ENCODE measurements at regions not wholly inside any gene's neighbourhood (a gene's known extent, or its start where the extent isn't known, plus 50 kb on each side); places are given as distances from the start of the nearest gene placed in this dataset.

DNA sequence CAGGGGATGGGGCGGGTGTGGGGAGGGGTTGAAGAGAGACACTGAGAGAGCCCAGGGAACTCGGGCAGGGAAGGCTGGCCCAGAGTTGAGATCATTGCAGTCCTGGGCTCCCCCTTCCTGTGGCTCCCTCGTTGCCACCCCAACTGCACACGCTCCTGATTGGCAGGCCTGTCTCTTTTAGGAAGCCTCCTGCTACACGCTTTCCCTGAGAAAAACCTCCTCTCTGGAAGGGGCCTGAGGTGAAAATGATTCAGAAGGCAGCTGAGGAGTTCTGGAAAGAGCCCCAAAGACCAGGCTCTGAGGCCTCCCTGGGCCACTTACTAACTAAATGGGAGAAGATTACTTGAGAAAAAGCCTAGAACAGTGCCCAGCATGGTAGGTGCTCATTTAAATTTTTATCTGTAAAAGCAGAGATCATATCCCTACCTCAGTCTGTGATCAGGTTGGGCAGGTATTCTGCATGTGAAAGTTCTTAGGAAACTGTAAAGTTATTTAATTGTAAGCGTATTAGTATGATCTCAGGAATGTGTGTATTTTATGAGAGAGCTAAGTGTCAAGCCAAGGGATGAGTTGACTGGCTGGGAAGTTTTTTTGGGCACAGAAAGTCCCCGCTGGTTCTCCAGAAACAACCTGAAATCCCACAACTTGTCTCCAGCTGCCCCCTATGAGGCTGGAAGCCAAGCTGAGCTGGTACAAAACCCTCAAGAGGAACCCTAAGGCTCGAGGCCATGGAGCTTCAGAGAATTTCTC, 65.2 kb upstream of the EPS8L3 start:
- TF ChIP-seq SP1 (CRISPR knock-in tag; conservative IDR thresholded peaks at IDR 0.05) (no peak), ZNF121 (CRISPR knock-in tag; IDR thresholded peaks at IDR 0.05) (no peak), NFE2L1 (CRISPR knock-in tag; IDR thresholded peaks at IDR 0.05) (no peak), SOX15 (CRISPR knock-in tag; IDR thresholded peaks at IDR 0.05) (no peak)
- CTCF ChIA-PET = interaction anchor here (0.7 to 2.2 kb wide), 3 partner anchors 38 to 156 kb away, joined by 3 to 11 read pairs (median 7); partner anchors contain the start of gene AHCYL1
- peaks cover 30% of the 10 kb centered on the region for H3K9me3 Mint-ChIP-seq
- ATAC-seq (no peak), DNase-seq (ENCODE audit: low spot score) (no peak)
- no peak overlapping the region for H3K27ac Mint-ChIP-seq
- POLR2A ChIA-PET = no interaction called here
- H3K36me3 Mint-ChIP-seq = peaks cover 28% of the 10 kb centered on the region
- H3K4me1 Mint-ChIP-seq = peaks cover 34% of the 10 kb centered on the region
- no peak overlapping the region for H3K4me3 Mint-ChIP-seq
- peaks cover 3% of the 10 kb centered on the region; the same call in 1 of the 2 replicates for H3K27me3 Mint-ChIP-seq (ENCODE audit: low read depth)

GRCh38 chr1:109827986-109828385, 64.3 kb upstream of the EPS8L3 start:
- H3K9me3 Mint-ChIP-seq = peaks cover 29% of the 10 kb centered on the region
- H3K4me3 Mint-ChIP-seq = no peak overlapping the region
- TF ChIP-seq ZNF232 (CRISPR knock-in tag; IDR thresholded peaks at IDR 0.05) = no peak
- TF ChIP-seq CREB1 (CRISPR knock-in tag; IDR thresholded peaks at IDR 0.05) = no peak
- no peak for TF ChIP-seq ATF3 (CRISPR knock-in tag; conservative IDR thresholded peaks at IDR 0.05)
- TF ChIP-seq NFATC4 (CRISPR knock-in tag; IDR thresholded peaks at IDR 0.05) = no peak
- TF ChIP-seq GRHL2 (CRISPR knock-in tag; IDR thresholded peaks at IDR 0.05; ENCODE audit: insufficient replicate concordance, severe bottlenecking) = no peak
- no peak overlapping the region for H3K27ac Mint-ChIP-seq
- ChIA-PET CTCF (interaction anchor here (0.7 to 3.0 kb wide), 3 partner anchors 38 to 156 kb away, joined by 3 to 11 read pairs (median 3); partner anchors contain the start of gene AHCYL1), POLR2A (no interaction called here)
- peaks cover 28% of the 10 kb centered on the region for H3K36me3 Mint-ChIP-seq
- no peak for DNase-seq (ENCODE audit: low spot score)
- H3K4me1 Mint-ChIP-seq = peaks cover 27% of the 10 kb centered on the region
- ATAC-seq = no peak
- peaks cover 3% of the 10 kb centered on the region; the same call in 1 of the 2 replicates for H3K27me3 Mint-ChIP-seq (ENCODE audit: low read depth)

DNA sequence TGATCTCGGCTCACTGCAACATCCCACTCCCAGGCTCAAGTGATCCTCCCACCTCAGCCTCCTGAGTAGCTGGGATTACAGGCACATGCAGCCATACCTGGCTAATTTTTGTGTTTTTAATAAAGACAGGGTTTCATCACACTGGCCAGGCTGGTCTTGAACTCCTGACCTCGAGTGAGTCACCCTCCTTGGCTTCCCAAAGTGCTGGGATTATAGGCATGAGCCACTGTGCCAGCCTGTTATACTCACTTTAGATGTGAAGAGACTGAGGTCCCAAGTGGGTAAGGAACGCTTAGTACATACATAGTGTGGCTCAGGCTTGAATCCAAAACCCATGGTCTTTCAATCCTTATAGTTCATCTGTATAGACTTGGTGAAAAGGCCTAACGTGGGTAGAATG, 63.7 kb upstream of the EPS8L3 start:
- Mint-ChIP-seq H3K27me3 (ENCODE audit: low read depth) (peaks cover 3% of the 10 kb centered on the region; the same call in 1 of the 2 replicates), H3K9me3 (peaks cover 24% of the 10 kb centered on the region), H3K36me3 (peaks cover 23% of the 10 kb centered on the region), H3K4me1 (peaks cover 22% of the 10 kb centered on the region), H3K27ac (no peak overlapping the region), H3K4me3 (no peak overlapping the region)
- DNase-seq (ENCODE audit: low spot score) = no peak
- ChIA-PET CTCF (interaction anchor here (0.9 to 3.0 kb wide), 2 partner anchors 37 to 157 kb away, joined by 3 to 11 read pairs; partner anchors contain the start of gene AHCYL1), POLR2A (no interaction called here)
- ATAC-seq = no peak
- no peak for TF ChIP-seq OVOL2 (CRISPR knock-in tag; IDR thresholded peaks at IDR 0.05; ENCODE audit: borderline replicate concordance)
- TF ChIP-seq FOXJ3 (CRISPR knock-in tag; IDR thresholded peaks at IDR 0.05; ENCODE audit: borderline replicate concordance) = no peak
- TF ChIP-seq, protein P1, sequence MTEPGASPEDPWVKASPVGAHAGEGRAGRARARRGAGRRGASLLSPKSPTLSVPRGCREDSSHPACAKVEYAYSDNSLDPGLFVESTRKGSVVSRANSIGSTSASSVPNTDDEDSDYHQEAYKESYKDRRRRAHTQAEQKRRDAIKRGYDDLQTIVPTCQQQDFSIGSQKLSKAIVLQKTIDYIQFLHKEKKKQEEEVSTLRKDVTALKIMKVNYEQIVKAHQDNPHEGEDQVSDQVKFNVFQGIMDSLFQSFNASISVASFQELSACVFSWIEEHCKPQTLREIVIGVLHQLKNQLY (CRISPR knock-in tag; IDR thresholded peaks at IDR 0.05) = no peak
- no peak for TF ChIP-seq GTF2I (CRISPR knock-in tag; conservative IDR thresholded peaks at IDR 0.05)
- TF ChIP-seq, protein P2, sequence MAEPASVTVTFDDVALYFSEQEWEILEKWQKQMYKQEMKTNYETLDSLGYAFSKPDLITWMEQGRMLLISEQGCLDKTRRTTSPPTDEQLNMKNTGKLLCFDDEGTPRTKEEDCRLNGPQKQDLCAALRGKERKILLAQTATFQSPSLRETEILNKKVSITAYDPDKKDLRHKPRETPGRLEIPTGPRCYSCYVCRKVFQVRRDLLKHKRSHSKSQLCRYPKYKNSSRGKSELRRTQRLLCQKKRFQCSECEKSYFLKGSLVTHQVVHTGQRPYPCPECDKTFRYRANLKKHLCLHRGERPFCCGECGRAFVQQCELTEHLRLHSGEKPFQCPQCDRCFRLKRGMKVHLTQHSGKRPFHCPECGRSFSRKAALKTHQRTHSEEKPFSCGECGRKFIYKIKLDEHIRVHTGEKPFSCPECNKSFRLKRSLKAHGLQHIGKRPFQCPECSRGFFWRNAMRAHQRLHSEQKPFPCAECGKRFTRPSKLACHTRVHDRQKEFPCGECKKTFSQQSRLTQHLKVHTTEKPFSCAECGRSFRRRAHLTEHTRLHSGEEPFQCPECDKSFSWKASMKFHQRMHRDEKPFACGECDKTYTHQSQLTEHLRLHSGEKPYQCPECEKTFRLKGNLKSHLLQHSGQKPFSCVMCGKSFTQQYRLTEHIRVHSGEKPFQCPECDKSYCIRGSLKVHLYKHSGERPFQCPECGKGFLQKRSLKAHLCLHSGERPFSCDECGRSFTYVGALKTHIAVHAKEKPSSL (CRISPR knock-in tag; conservative IDR thresholded peaks at IDR 0.05) = no peak
- TF ChIP-seq ZBTB43 (CRISPR knock-in tag; IDR thresholded peaks at IDR 0.05) = no peak
- no peak for TF ChIP-seq ZNF396 (CRISPR knock-in tag; IDR thresholded peaks at IDR 0.05; ENCODE audit: borderline replicate concordance)
- no peak for TF ChIP-seq TCF7 (CRISPR knock-in tag; IDR thresholded peaks at IDR 0.05; ENCODE audit: low read depth)
- no peak for TF ChIP-seq PREB (CRISPR knock-in tag; IDR thresholded peaks at IDR 0.05; ENCODE audit: borderline replicate concordance)
- TF ChIP-seq SMAD4 (CRISPR knock-in tag; IDR thresholded peaks at IDR 0.05) = no peak
- no peak for TF ChIP-seq AFF4 (CRISPR knock-in tag; IDR thresholded peaks at IDR 0.05; ENCODE audit: borderline replicate concordance)
- TF ChIP-seq, protein P3, sequence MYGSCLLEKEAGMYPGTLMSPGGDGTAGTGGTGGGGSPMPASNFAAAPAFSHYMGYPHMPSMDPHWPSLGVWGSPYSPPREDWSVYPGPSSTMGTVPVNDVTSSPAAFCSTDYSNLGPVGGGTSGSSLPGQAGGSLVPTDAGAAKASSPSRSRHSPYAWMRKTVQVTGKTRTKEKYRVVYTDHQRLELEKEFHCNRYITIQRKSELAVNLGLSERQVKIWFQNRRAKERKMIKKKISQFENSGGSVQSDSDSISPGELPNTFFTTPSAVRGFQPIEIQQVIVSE (CRISPR knock-in tag; IDR thresholded peaks at IDR 0.05; ENCODE audit: borderline replicate concordance) = no peak
- no peak for TF ChIP-seq ETV6 (CRISPR knock-in tag; IDR thresholded peaks at IDR 0.05)
